ENCODE measurements at regions not wholly inside any gene's neighbourhood (a gene's known extent, or its start where the extent isn't known, plus 50 kb on each side); places are given as distances from the start of the nearest gene placed in this dataset.
"Not testable (repeated sequence)": the region's sequence is repeated elsewhere in the genome, so short reads cannot be mapped to it uniquely, and the experiment has no call there.

- H4K8ac ChIP-seq (ENCODE audit: low read depth in 2 of 2, low read length in 2 of 2); H3K18ac ChIP-seq (ENCODE audit: low read depth, low read length); H2BK20ac ChIP-seq (ENCODE audit: low read depth, low read length); H2BK15ac ChIP-seq (ENCODE audit: low read depth, low read length); POLR2A ChIA-PET (ENCODE audit: unreplicated experiment); H4K5ac ChIP-seq (ENCODE audit: low read depth, low read length); H3K9me3 ChIP-seq (ENCODE audit: control insufficient read depth, insufficient read depth, low read length); H3K4me2 ChIP-seq (ENCODE audit: low read depth, low read length); H3K36me3 ChIP-seq (ENCODE audit: control insufficient read depth, insufficient read depth, low read length); H2AK5ac ChIP-seq (ENCODE audit: low read depth, low read length); H4K91ac ChIP-seq (ENCODE audit: insufficient read depth, low read depth, low read length); H2AFZ ChIP-seq (replicated peaks; ENCODE audit: low read length, poor library complexity); H3K4me3 ChIP-seq (ENCODE audit: insufficient read depth, low read depth, low read length); BruUV-seq (replicated peaks); ATAC-seq (ENCODE audit: low read depth); CTCF ChIA-PET; H3K14ac ChIP-seq (replicated peaks; ENCODE audit: low read depth, low read length); H3K4ac ChIP-seq (ENCODE audit: low read depth, low read length); H3K56ac ChIP-seq (ENCODE audit: extremely low read depth, insufficient read depth, low read length); DNase-seq; H3K9ac ChIP-seq (ENCODE audit: low read depth, low read length); H3K23ac ChIP-seq (ENCODE audit: low read depth, low read length); intact Hi-C loops (cut with micrococcal nuclease); H3K79me1 ChIP-seq (ENCODE audit: low read depth in 1 of 2, low read length in 2 of 2); H3K4me1 ChIP-seq (ENCODE audit: control insufficient read depth, insufficient read depth, low read length); H2BK5ac ChIP-seq (ENCODE audit: low read depth, low read length, poor library complexity, severe bottlenecking); H3K27me3 ChIP-seq (ENCODE audit: control insufficient read depth, insufficient read depth, low read length); H3K27ac ChIP-seq (ENCODE audit: insufficient read depth, low read length); H3K9me1 ChIP-seq (ENCODE audit: insufficient read depth, low read length); H2AK9ac ChIP-seq (replicated peaks; ENCODE audit: low read depth, low read length, poor library complexity); H4K20me1 ChIP-seq (ENCODE audit: insufficient read depth, low read length); H2BK120ac ChIP-seq (ENCODE audit: low read depth, low read length); dilution Hi-C loops (cut with HindIII; ENCODE audit: low sequenced_read_pairs, unreplicated experiment); in situ Hi-C loops (cut with MboI; ENCODE audit: low sequenced_read_pairs): not testable (repeated sequence)
- 66% methylated on average over 9 of the region's 21 CpGs; no CpG with 5 or more reads in 1 of the 2 experiments for WGBS, 2 experiments (ENCODE audit: extremely low coverage in 2 of 2, insufficient read length in 1 of 2)
Measured at GRCh38 chr13:18697221-18697620, 484.4 kb downstream of the TUBA3C start.

- DNase-seq; H3K9me3 ChIP-seq (ENCODE audit: control insufficient read depth, insufficient read depth, low read length); H2BK20ac ChIP-seq (ENCODE audit: low read depth, low read length); H3K9ac ChIP-seq (ENCODE audit: low read depth, low read length); H3K36me3 ChIP-seq (ENCODE audit: control insufficient read depth, insufficient read depth, low read length); H2BK5ac ChIP-seq (ENCODE audit: low read depth, low read length, poor library complexity, severe bottlenecking); H4K91ac ChIP-seq (ENCODE audit: insufficient read depth, low read depth, low read length); H3K23ac ChIP-seq (ENCODE audit: low read depth, low read length); H3K79me1 ChIP-seq (ENCODE audit: low read depth in 1 of 2, low read length in 2 of 2); in situ Hi-C loops (cut with MboI; ENCODE audit: low sequenced_read_pairs); H3K27ac ChIP-seq (ENCODE audit: insufficient read depth, low read length); H2AK9ac ChIP-seq (replicated peaks; ENCODE audit: low read depth, low read length, poor library complexity); H3K4me1 ChIP-seq (ENCODE audit: control insufficient read depth, insufficient read depth, low read length); H3K18ac ChIP-seq (ENCODE audit: low read depth, low read length); BruUV-seq (replicated peaks); H3K4ac ChIP-seq (ENCODE audit: low read depth, low read length); H4K5ac ChIP-seq (ENCODE audit: low read depth, low read length); H3K4me3 ChIP-seq (ENCODE audit: insufficient read depth, low read depth, low read length); H4K8ac ChIP-seq (ENCODE audit: low read depth in 2 of 2, low read length in 2 of 2); H2BK120ac ChIP-seq (ENCODE audit: low read depth, low read length); H3K9me1 ChIP-seq (ENCODE audit: insufficient read depth, low read length); intact Hi-C loops (cut with micrococcal nuclease); H2BK15ac ChIP-seq (ENCODE audit: low read depth, low read length); dilution Hi-C loops (cut with HindIII; ENCODE audit: low sequenced_read_pairs, unreplicated experiment); H3K4me2 ChIP-seq (ENCODE audit: low read depth, low read length); ATAC-seq (ENCODE audit: low read depth); H3K14ac ChIP-seq (replicated peaks; ENCODE audit: low read depth, low read length); H4K20me1 ChIP-seq (ENCODE audit: insufficient read depth, low read length); POLR2A ChIA-PET (ENCODE audit: unreplicated experiment); H2AK5ac ChIP-seq (ENCODE audit: low read depth, low read length); H3K56ac ChIP-seq (ENCODE audit: extremely low read depth, insufficient read depth, low read length); H2AFZ ChIP-seq (replicated peaks; ENCODE audit: low read length, poor library complexity); H3K27me3 ChIP-seq (ENCODE audit: control insufficient read depth, insufficient read depth, low read length); CTCF ChIA-PET: not testable (repeated sequence)
- WGBS, 2 experiments (ENCODE audit: extremely low coverage in 2 of 2, insufficient read length in 1 of 2), result no CpG with 5 or more reads among the region's 2 CpGs
Measured at GRCh38 chr13:18677403-18677802, 504.2 kb downstream of the TUBA3C start.
